SJSA1 (cell line): ENCODE measurements at regions not wholly inside any gene's neighbourhood (a gene's known extent, or its start where the extent isn't known, plus 50 kb on each side); places are given as distances from the start of the nearest gene placed in this dataset.
A peak's percentile ranks its signal among the peaks of the same experiment; 100 is the strongest.

Experiments used
- DNase-seq, 2 experiments: peaks; one replicate each; pipeline ENCODE4 v3.0.0-alpha.2; 2015 to 2020; ENCODE audit warnings: low spot score in 2 of 2, low read depth in 1 of 2
- H3K27ac ChIP-seq: fragments of 250-450 bp; sonication (Bioruptor Pico); 2 replicates; pipeline ENCODE4 v1.5.1; 2020; ENCODE audit warnings: mild to moderate bottlenecking, moderate library complexity
- H3K27me3 ChIP-seq: fragments of 250-450 bp; sonication (Bioruptor Pico); replicated peaks from 2 replicates; pipeline ENCODE4 v1.5.1; 2020; ENCODE audit warnings: mild to moderate bottlenecking, moderate library complexity
- H3K36me3 ChIP-seq: fragments of 250-450 bp; sonication (Bioruptor Pico); 2 replicates; pipeline ENCODE4 v1.5.1; 2020; ENCODE audit warnings: mild to moderate bottlenecking
- H3K4me1 ChIP-seq: fragments of 250-450 bp; sonication (Bioruptor Pico); replicated peaks from 2 replicates; pipeline ENCODE4 v1.6.1; 2021; ENCODE audit warnings: mild to moderate bottlenecking
- H3K4me3 ChIP-seq: fragments of 250-450 bp; sonication (Bioruptor Pico); 2 replicates; pipeline ENCODE4 v1.5.1; 2020; ENCODE audit warnings: mild to moderate bottlenecking
- H3K9me3 ChIP-seq: fragments of 250-450 bp; sonication (Bioruptor Pico); replicated peaks from 2 replicates; pipeline ENCODE4 v1.5.1; 2020; ENCODE audit warnings: mild to moderate bottlenecking

DNA sequence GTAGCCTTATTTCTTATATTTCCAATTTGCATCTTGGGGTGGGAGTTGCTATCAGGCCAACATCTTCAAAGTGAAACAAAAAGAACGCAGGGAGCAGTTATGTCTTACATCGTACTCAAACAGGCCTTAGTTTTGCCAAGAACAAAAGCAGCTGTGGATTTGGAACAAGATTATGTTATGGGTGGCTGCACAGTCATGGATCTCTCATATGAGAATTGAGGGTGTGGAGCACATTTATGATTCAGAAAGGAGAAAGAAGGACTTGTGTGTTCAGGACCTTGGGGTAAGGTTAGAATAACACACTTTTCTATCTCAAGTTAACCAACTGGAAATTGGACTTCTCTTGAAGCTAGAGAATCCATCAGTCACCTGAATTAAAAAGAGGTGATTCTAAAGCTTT lies 259.9 kb downstream of the FOXA2 start:
- no peaks in the 10 kb centered on the region for H3K4me1 ChIP-seq
- no peaks in the 10 kb centered on the region for H3K36me3 ChIP-seq
- DNase-seq, result no peak
- no peak overlapping the region for H3K27ac ChIP-seq
- H3K27me3 ChIP-seq, result peaks cover 11% of the 10 kb centered on the region
- no peaks in the 10 kb centered on the region for H3K9me3 ChIP-seq
- H3K4me3 ChIP-seq, result no peak overlapping the region

DNA sequence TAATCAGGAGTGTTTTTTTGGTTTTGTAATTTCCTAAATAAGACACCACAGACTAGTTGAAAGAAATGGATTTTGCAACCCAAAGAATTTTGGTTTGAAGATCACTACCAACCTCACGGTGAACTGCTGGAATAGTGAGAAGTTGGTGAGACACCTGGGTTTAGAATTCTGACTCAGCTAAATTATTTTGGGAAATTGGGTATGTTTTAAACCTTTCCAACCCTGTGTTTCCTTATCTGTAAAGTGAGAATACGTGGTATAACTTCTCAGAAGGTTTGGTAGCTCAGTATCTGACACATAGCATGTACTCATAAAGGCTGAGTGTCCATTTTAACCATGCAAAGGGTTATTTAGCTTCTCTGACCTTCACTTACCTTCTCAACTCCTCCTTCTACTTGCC lies 261.9 kb downstream of the FOXA2 start:
- no peak for DNase-seq
- Histone ChIP-seq H3K27ac (no peak overlapping the region), H3K36me3 (no peaks in the 10 kb centered on the region), H3K27me3 (peaks cover 13% of the 10 kb centered on the region; the same call in 1 of the 2 replicates), H3K4me1 (no peaks in the 10 kb centered on the region), H3K4me3 (no peak overlapping the region), H3K9me3 (no peaks in the 10 kb centered on the region)

DNA sequence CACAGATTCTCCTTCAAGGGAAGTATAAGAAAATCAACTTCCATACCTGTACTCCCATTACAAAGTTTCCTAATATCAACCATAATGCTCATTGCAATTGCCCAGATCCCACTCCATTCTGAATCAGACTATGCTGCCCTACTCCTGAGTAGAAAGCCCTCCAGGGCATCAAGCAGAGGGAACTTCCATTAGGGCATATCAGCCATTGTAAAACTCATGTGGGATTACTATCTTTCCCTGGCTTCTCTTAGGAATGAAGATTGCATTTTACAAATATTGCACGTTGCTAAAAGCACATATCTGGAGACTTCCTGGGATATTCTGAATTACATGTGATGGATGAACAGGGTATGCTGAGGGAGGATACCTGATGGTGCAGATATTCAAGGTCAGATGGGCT lies 263.2 kb downstream of the FOXA2 start:
- DNase-seq, result no peak
- H3K27me3 ChIP-seq, result peaks cover 13% of the 10 kb centered on the region; the same call in 1 of the 2 replicates
- H3K36me3 ChIP-seq, result no peaks in the 10 kb centered on the region
- no peaks in the 10 kb centered on the region for H3K9me3 ChIP-seq
- no peak overlapping the region for H3K27ac ChIP-seq
- H3K4me1 ChIP-seq, result no peaks in the 10 kb centered on the region
- H3K4me3 ChIP-seq, result no peak overlapping the region

- H3K9me3 ChIP-seq, result no peaks in the 10 kb centered on the region
- no peak overlapping the region for H3K27ac ChIP-seq
- peaks cover 13% of the 10 kb centered on the region; the same call in 1 of the 2 replicates for H3K27me3 ChIP-seq
- no peaks in the 10 kb centered on the region for H3K36me3 ChIP-seq
- no peak for DNase-seq
- no peaks in the 10 kb centered on the region for H3K4me1 ChIP-seq
- no peak overlapping the region for H3K4me3 ChIP-seq
Measured at GRCh38 chr20:22320245-22320915, 264.0 kb downstream of the FOXA2 start.

DNA sequence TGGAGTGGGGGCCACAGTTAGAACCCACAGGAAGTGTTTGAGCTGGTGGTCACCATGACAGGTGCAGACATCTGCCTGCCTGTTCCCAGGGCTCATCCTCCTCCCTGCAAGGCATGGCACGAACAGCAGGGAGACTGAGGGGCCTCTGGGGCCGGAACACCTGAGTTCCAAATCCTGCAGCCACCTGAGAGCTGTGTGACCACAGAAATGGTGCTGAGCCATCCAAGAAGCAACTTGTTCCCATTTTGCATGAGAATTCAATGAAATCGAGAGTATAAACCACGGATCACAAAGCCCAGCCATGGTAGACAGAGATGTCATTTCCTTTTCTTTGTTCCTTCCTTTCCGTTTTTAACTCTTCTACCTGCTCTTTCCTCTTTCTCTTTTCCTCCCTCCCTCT lies 268.6 kb downstream of the FOXA2 start:
- H3K27me3 ChIP-seq, result peaks cover 9% of the 10 kb centered on the region; the same call in 1 of the 2 replicates
- H3K4me3 ChIP-seq, result no peak overlapping the region
- no peaks in the 10 kb centered on the region for H3K4me1 ChIP-seq
- H3K27ac ChIP-seq, result no peak overlapping the region
- no peaks in the 10 kb centered on the region for H3K36me3 ChIP-seq
- no peak for DNase-seq
- H3K9me3 ChIP-seq, result no peaks in the 10 kb centered on the region

DNA sequence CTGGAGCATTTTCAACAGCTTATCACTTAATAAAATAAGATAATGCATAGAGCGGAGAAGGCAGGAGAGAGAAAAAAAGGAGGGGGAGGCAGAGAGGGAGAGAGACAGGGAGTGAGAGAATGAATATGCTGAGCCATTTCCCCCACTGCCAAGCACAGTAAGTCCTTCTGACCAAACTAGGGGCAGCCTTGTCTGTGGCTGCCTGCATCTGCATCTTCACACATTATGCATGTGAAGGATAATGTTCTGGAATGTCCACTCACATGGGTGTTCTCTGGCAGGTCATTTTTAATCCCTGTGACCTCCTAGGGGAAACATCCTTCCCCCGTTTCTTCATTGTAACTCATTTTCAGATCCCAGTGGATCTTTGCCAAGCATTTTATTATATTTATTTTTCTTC lies 269.3 kb downstream of the FOXA2 start:
- DNase-seq, result no peak
- Histone ChIP-seq H3K27me3 (peaks cover 9% of the 10 kb centered on the region; the same call in 1 of the 2 replicates), H3K36me3 (no peaks in the 10 kb centered on the region), H3K4me3 (no peak overlapping the region), H3K9me3 (no peaks in the 10 kb centered on the region), H3K4me1 (no peaks in the 10 kb centered on the region), H3K27ac (no peak overlapping the region)

DNA sequence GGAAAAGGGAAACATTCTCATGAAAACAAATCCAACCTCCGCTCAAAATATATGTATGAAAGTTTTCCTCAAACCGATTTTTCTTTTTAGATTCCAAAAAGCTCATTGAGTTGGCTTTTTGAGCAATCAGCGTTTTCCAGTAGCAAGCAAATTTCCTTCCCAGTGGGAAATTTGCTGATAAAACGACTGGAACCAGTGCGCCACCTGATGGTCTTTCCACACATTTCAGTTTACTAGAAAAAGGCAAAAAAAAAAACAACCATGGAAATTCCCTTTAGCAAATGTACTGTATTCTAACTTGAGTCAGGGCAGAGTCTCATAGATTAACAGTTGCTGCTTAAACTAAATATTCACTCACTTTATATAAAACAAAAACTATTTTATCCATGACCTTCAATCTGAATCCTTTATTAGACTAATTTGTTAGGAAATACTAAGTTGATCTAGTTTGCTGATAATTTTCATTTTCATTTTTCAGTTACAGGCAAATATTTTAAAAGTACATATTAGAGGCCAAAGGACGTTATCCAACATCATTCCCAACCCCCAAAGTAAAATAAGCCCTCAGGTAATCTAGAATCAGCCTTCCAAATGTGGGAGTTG lies 271.5 kb downstream of the FOXA2 start:
- H3K36me3 ChIP-seq, result no peaks in the 10 kb centered on the region
- no peak overlapping the region for H3K27ac ChIP-seq
- H3K27me3 ChIP-seq, result no peaks in the 10 kb centered on the region
- H3K9me3 ChIP-seq, result no peaks in the 10 kb centered on the region
- no peak overlapping the region for H3K4me3 ChIP-seq
- H3K4me1 ChIP-seq, result no peaks in the 10 kb centered on the region
- DNase-seq, result peak in 1 of 2 experiments; percentile 35

DNA sequence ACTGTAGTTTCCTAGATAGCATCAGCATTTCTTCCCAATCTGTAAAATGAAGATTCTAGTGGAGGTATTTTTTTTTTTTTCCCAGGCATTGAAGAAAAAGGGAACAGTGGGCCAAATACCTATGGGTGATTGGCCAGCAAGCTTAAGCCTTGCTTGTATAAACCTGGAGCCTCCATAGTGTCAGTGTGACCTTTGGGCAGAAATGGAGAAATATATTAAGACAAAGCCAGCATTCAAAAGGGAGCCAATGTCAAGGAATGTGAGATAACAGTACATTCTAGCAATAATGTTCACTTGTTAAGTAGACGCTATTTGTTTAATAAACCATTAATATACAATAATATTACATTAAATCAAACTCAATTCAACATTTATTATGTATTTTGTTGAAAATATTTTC lies 275.4 kb downstream of the FOXA2 start:
- H3K4me1 ChIP-seq, result no peaks in the 10 kb centered on the region
- H3K4me3 ChIP-seq, result no peak overlapping the region
- H3K36me3 ChIP-seq, result no peaks in the 10 kb centered on the region
- no peak overlapping the region for H3K27ac ChIP-seq
- no peaks in the 10 kb centered on the region for H3K9me3 ChIP-seq
- no peaks in the 10 kb centered on the region; the same call in 1 of the 2 replicates for H3K27me3 ChIP-seq
- no peak for DNase-seq

DNA sequence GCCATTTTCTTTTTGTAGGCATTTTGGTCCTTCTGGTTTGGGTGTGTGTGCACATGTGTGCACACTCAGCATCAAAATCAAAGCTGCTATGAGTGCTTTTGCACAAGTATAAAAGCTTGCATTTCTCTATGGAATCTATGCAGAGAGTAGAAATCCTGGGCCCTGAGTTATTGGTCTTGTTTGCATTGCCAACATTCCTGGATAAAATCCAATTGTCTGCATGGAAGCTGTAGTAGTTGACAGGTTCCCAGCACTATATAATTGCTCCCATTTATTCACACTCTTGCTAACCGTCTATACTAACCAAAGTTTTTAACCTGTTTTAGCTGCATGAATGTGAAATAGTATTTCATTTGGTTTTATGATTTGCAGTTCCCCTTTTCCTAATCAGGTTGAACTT lies 277.0 kb downstream of the FOXA2 start:
- no peak for DNase-seq
- Histone ChIP-seq H3K27ac (no peak overlapping the region), H3K9me3 (no peaks in the 10 kb centered on the region), H3K4me3 (no peak overlapping the region), H3K27me3 (no peaks in the 10 kb centered on the region; the same call in 1 of the 2 replicates), H3K36me3 (no peaks in the 10 kb centered on the region), H3K4me1 (no peaks in the 10 kb centered on the region)

- Histone ChIP-seq H3K36me3 (no peaks in the 10 kb centered on the region), H3K27ac (no peak overlapping the region), H3K27me3 (no peaks in the 10 kb centered on the region; the same call in 1 of the 2 replicates), H3K9me3 (no peaks in the 10 kb centered on the region), H3K4me3 (no peak overlapping the region), H3K4me1 (no peaks in the 10 kb centered on the region)
- no peak for DNase-seq
Measured at GRCh38 chr20:22305381-22305780, 279.0 kb downstream of the FOXA2 start.

DNA sequence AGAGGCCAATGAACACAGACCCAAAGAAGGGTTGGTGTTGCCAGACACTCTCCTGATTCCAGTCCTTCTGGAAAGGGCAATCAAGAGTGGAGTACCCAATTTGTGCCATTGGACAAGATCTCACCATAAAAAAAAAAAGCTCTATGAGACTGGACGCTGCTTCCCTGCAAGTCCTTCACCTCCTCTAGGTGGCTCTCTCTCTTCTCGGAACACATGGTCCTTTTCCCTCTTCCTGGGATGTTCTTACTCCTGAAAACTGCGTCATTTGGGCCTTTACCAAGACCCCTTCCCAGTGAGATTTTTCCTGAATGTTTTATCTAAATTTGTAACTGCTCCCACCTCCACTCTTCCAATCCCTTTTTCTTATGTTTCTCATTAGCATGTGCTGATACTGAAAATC lies 280.8 kb downstream of the FOXA2 start:
- DNase-seq, result no peak
- no peak overlapping the region for H3K27ac ChIP-seq
- no peaks in the 10 kb centered on the region for H3K9me3 ChIP-seq
- H3K36me3 ChIP-seq, result no peaks in the 10 kb centered on the region
- H3K4me1 ChIP-seq, result no peaks in the 10 kb centered on the region
- H3K27me3 ChIP-seq, result no peaks in the 10 kb centered on the region; the same call in 1 of the 2 replicates
- H3K4me3 ChIP-seq, result no peak overlapping the region

DNA sequence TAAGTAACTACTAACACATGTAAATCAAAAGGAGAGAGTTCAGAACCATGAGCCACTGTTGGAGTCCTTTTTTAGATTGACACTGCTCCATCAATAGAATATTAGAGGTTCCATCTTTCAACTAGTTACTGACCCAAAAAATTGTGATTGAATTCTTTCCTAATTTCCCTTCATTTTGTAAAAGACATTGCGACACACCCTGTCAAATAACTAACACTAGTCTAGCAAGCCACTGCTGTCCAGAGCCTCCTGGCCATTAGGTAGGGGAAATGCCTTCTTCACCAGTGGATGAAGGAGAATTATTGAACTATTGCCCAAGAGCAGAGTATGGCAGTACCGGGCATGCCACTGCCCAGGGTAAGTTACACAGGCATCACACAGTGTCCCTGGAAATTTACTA lies 282.3 kb downstream of the FOXA2 start:
- Histone ChIP-seq H3K36me3 (no peaks in the 10 kb centered on the region), H3K4me1 (no peaks in the 10 kb centered on the region), H3K27ac (no peak overlapping the region), H3K27me3 (no peaks in the 10 kb centered on the region; the same call in 1 of the 2 replicates), H3K9me3 (no peaks in the 10 kb centered on the region), H3K4me3 (no peak overlapping the region)
- no peak for DNase-seq

DNA sequence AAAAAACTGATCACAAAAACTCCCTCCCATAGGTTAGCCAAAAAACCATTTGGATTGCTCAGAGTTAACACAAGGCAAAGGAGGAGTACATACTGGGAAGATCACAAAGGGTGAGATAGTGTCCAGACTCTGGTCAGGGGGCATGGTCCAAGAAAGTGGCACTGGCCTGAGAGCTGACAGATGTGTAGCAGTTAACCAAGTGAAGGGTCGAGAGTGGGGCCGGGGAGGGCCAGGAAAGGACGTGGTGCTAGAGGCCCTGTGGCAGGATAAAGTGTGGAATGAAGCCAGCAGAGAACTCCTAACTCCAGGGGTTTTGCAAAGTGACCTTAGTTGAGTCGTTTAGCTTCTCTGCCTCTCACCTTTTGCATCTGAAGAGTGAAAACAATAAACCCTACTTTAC lies 290.5 kb downstream of the FOXA2 start:
- H3K27ac ChIP-seq, result no peak overlapping the region
- no peaks in the 10 kb centered on the region for H3K27me3 ChIP-seq
- no peak overlapping the region for H3K4me3 ChIP-seq
- H3K36me3 ChIP-seq, result no peaks in the 10 kb centered on the region
- no peaks in the 10 kb centered on the region for H3K4me1 ChIP-seq
- no peak for DNase-seq
- no peaks in the 10 kb centered on the region for H3K9me3 ChIP-seq

GRCh38 chr20:22289442-22289841 lies 294.9 kb downstream of the FOXA2 start:
- Histone ChIP-seq H3K27ac (no peak overlapping the region), H3K9me3 (no peaks in the 10 kb centered on the region), H3K27me3 (no peaks in the 10 kb centered on the region), H3K4me3 (no peak overlapping the region), H3K36me3 (no peaks in the 10 kb centered on the region), H3K4me1 (no peaks in the 10 kb centered on the region)
- DNase-seq, result no peak
